ENCODE measurements at regions not wholly inside any gene's neighbourhood (a gene's known extent, or its start where the extent isn't known, plus 50 kb on each side); places are given as distances from the start of the nearest gene placed in this dataset.

DNA sequence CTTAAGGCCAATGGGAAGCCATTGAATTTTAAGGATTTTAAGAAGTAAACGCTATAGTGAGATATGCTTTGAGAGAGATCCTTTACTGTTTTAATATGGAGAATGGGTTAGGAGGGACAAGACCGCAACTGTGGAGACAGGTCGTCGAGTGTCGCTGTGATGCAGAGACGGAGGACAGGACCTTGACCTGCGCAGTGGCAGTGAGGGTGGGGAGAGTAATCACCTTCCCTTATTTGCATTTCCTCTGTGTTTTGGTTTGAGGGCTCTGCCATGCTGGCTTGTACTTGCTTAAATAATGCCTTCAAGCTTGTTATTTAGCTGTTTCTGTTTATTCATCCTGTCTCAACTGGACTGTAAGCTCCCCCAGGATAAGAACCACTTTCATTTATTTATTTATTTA, 345.0 kb downstream of the FBXW7 start:
- POLR2A ChIA-PET (ENCODE audit: low non-redundant PET), result no interaction called here
- CTCF ChIA-PET, result no interaction called here
- no peak for DNase-seq (ENCODE audit: low spot score)
- H3K27ac ChIP-seq, result no peak overlapping the region
- TF ChIP-seq, protein P1, sequence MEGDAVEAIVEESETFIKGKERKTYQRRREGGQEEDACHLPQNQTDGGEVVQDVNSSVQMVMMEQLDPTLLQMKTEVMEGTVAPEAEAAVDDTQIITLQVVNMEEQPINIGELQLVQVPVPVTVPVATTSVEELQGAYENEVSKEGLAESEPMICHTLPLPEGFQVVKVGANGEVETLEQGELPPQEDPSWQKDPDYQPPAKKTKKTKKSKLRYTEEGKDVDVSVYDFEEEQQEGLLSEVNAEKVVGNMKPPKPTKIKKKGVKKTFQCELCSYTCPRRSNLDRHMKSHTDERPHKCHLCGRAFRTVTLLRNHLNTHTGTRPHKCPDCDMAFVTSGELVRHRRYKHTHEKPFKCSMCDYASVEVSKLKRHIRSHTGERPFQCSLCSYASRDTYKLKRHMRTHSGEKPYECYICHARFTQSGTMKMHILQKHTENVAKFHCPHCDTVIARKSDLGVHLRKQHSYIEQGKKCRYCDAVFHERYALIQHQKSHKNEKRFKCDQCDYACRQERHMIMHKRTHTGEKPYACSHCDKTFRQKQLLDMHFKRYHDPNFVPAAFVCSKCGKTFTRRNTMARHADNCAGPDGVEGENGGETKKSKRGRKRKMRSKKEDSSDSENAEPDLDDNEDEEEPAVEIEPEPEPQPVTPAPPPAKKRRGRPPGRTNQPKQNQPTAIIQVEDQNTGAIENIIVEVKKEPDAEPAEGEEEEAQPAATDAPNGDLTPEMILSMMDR (conservative IDR thresholded peaks at IDR 0.05; ENCODE audit: low read depth), result no peak

DNA sequence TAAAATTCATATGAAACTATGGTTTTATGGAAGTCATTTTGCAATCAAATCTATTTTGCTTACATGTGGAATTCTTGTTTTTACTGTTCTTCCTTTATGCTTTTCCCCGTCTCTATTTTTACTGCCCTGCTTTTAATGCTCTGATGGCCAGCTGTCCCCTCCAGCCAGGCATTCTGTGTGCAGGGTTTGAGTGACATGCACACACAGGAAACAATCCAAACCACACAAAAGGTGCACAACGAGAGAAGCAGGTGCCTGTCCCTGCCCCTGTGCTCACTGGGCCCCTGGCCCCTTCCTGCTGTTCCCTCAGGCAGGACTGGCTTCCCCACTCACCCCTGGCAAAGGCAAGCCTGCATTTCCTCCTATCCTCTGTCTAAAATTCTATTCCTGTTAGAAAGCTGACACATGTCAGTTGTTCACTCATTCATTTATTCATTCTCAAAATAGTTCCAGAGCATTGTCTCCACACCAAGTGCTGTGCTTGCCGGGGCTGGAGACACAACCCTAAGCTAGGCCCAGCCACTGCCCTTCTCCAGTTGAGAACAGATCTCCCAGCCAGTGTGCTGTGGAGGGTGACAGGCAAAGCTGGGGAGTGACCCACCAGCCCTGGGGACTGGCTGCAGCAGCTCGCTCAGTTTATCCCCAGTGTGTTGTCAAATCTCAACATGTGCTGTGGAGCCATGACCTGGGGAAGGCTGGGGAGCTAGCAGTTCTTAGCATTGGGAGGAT, 346.3 kb downstream of the FBXW7 start:
- ChIA-PET POLR2A (ENCODE audit: low non-redundant PET) (no interaction called here), CTCF (interaction anchor here (0.6 kb wide), 1 partner anchor 41 kb away, joined by 4 read pairs; no protein-coding TSS in a partner anchor)
- TF ChIP-seq, protein P1 (conservative IDR thresholded peaks at IDR 0.05; ENCODE audit: low read depth), result no peak
- H3K27ac ChIP-seq, result no peak overlapping the region
- no peak for DNase-seq (ENCODE audit: low spot score)

DNA sequence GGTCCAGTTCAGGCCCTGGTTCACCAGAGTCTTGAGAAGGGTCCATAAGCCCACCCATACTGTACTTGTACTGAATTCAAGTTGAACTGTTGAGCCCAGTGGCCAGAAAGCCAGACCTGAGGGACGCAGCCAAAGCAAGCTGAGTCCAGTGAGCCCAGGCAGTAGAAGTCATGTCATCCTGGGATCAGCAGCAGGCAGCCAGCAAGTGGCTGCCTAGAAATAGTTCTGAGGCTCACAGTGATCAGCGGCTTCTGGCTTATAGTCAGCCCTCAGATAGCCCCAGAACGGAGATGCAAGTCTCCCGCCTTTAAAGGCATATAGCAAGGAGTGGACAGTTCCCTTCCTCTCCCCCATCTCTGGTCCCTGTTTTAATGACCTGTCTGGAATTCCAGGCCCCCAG, 347.1 kb downstream of the FBXW7 start:
- TF ChIP-seq, protein P1 (conservative IDR thresholded peaks at IDR 0.05; ENCODE audit: low read depth), result no peak
- ChIA-PET POLR2A (ENCODE audit: low non-redundant PET) (no interaction called here), CTCF (no interaction called here)
- no peak overlapping the region for H3K27ac ChIP-seq
- DNase-seq (ENCODE audit: low spot score), result no peak

DNA sequence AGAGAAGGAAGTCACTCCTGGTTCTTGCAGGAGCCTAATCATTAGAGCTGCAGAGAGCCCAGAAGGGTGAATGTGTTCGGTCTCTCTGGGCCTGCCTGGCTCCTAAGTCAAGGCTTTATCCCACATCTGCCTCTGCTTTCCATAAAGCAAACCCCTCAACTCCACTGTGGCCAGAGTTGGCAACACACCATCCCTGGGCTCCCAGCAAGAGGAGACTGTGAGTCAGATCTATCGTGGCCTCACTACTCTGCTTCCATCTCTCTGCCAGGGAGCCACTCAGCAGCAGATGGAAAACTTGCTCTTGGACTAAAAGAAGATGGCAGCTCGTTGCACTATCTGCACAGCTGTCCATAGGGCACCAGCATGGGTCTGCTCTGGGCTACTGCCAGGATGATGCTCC, 348.2 kb downstream of the FBXW7 start:
- H3K27ac ChIP-seq, result no peak overlapping the region
- no peak for DNase-seq (ENCODE audit: low spot score)
- ChIA-PET CTCF (no interaction called here), POLR2A (ENCODE audit: low non-redundant PET) (no interaction called here)
- TF ChIP-seq, protein P1 (conservative IDR thresholded peaks at IDR 0.05; ENCODE audit: low read depth), result no peak

DNA sequence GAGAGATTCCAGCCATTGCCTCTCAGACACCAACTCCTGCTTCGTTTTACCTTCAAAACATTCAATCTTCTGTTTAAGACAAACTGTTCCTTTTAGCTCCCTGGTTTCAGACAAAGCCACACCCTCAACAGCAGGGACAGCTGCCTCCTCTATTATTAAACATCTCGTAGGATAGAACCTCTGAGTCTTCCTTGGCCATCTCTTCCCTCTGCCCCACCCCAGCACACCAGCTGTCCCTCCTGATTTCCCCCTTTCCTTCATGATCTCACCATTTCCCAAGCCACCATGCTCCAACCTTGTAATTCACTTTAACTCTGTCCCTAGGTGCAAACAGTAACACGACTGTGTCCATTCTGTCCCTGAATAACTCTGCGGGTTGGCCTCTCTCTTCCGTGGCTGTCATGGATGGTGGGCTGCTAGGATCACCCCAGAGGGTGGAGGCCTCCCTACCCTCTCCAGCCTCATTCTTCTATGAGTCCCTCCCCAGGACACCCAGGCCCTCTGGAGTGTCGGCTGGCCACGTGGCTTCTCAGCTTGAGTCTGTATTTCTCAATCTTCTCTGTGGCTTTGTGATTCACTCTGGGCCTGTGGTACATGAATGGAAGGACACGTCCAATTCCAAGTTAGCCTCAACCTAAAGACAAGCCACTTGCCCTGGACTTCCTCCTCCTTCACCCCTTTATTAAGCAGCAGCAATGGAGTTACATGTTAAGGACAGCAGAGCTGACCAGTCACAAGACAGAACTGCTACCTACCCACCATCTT, 349.9 kb downstream of the FBXW7 start:
- TF ChIP-seq, protein P1 (conservative IDR thresholded peaks at IDR 0.05; ENCODE audit: low read depth), result no peak
- H3K27ac ChIP-seq, result no peak overlapping the region
- POLR2A ChIA-PET (ENCODE audit: low non-redundant PET), result no interaction called here
- CTCF ChIA-PET, result interaction anchor here (0.9 kb wide), 1 partner anchor 54 kb away, joined by 5 read pairs; no protein-coding TSS in a partner anchor
- DNase-seq (ENCODE audit: low spot score), result no peak

DNA sequence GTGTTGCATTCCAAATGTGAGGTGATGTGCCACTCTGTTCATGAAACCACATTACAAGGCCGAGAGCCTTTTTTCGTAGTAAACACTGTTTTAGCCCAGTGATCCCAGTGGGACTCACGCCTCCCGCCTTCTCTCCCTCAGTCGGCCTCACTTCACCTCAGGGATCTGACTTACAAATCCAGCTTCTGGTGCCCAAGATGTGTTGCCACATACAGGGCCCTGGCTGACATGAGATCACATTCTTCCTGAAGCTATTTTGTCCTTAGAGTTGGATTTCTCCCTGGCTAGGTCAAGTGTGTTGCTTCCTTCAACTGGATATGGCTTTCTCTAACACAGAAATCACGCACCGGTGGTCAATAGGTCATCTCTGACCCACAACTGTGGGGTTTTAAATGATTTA, 354.7 kb downstream of the FBXW7 start:
- TF ChIP-seq, protein P1 (conservative IDR thresholded peaks at IDR 0.05; ENCODE audit: low read depth), result no peak
- ChIA-PET CTCF (no interaction called here), POLR2A (ENCODE audit: low non-redundant PET) (no interaction called here)
- H3K27ac ChIP-seq, result no peak overlapping the region
- DNase-seq (ENCODE audit: low spot score), result no peak
